HepG2 (cell line): ENCODE measurements at regions not wholly inside any gene's neighbourhood (a gene's known extent, or its start where the extent isn't known, plus 50 kb on each side); places are given as distances from the start of the nearest gene placed in this dataset.

Source experiments
- AGO1 ChIP-seq: fragments of 200-400 bp; formaldehyde crosslinking; IDR thresholded peaks from 2 replicates; pipeline ENCODE4 v1.6.1; 2017; ENCODE audit warnings: mild to moderate bottlenecking, low read depth, low read length, moderate library complexity; ENCODE audit not compliant: poor library complexity, severe bottlenecking
- CBFB ChIP-seq: sonication (generic); formaldehyde crosslinking; IDR thresholded peaks from 2 replicates; pipeline ENCODE4 v1.4.0; 2020; ENCODE audit warnings: missing genetic modification reagents
- CEBPZ ChIP-seq: IDR thresholded peaks from 2 replicates; pipeline ENCODE4 v1.6.1; 2012; ENCODE audit warnings: low read length, improper control_type of control experiment
- ELF3 ChIP-seq: IDR thresholded peaks from 2 replicates; pipeline ENCODE4 v1.6.1; 2016; ENCODE audit warnings: missing genetic modification reagents, missing compliant biosample characterization
- IRF2 ChIP-seq: IDR thresholded peaks from 2 replicates; pipeline ENCODE4 v1.6.1; 2018; ENCODE audit warnings: missing genetic modification reagents, missing compliant biosample characterization
- RFXANK ChIP-seq: IDR thresholded peaks from 2 replicates; pipeline ENCODE4 v1.6.1; 2016
- ZNF136 ChIP-seq: sonication (generic); formaldehyde crosslinking; IDR thresholded peaks from 2 replicates; pipeline ENCODE4 v1.8.1; 2022; ENCODE audit warnings: low read depth, mild to moderate bottlenecking, moderate library complexity, missing genetic modification reagents
- ZNF138 ChIP-seq: sonication (generic); formaldehyde crosslinking; IDR thresholded peaks from 2 replicates; pipeline ENCODE4 v1.5.0; 2020; ENCODE audit warnings: mild to moderate bottlenecking, low read depth, missing genetic modification reagents
- ZNF646 ChIP-seq: sonication (generic); formaldehyde crosslinking; IDR thresholded peaks from 2 replicates; pipeline ENCODE4 v1.9.0; 2021; ENCODE audit warnings: mild to moderate bottlenecking, missing genetic modification reagents
- ZNF687 ChIP-seq: sonication (generic); formaldehyde crosslinking; IDR thresholded peaks from 2 replicates; pipeline ENCODE4 v1.5.1; 2020; ENCODE audit warnings: mild to moderate bottlenecking, missing genetic modification reagents, moderate library complexity
- TF ChIP-seq, protein P1 (sequence below): sonication (generic); formaldehyde crosslinking; IDR thresholded peaks from 2 replicates; pipeline ENCODE4 v1.5.0; 2020; ENCODE audit warnings: missing genetic modification reagents, mild to moderate bottlenecking, borderline replicate concordance
- TF ChIP-seq, protein P2 (sequence below): fragments of 450-650 bp; IDR thresholded peaks from 2 replicates; pipeline ENCODE4 v1.6.1; 2017

GRCh38 chr20:50246367-50247195, 56.0 kb downstream of the CEBPB start (continued):
- no peak for TF ChIP-seq CEBPZ
- no peak for TF ChIP-seq AGO1
- TF ChIP-seq ZNF136 (CRISPR knock-in tag): 0 out of 2 replicates have a peak, but pooled peaks have one; percentile 48
- peak; percentile 28; the same call in 1 of the 2 replicates for TF ChIP-seq ELF3 (CRISPR knock-in tag)
- 0 out of 2 replicates have a peak, but pooled peaks have one; percentile 27 for TF ChIP-seq IRF2 (CRISPR knock-in tag)
- TF ChIP-seq, protein P1, sequence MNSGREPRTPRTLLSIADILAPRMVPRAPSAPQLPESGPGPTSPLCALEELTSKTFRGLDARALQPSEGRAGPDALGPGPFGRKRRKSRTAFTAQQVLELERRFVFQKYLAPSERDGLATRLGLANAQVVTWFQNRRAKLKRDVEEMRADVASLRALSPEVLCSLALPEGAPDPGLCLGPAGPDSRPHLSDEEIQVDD (CRISPR knock-in tag): 0 out of 2 replicates have a peak, but pooled peaks have one; percentile 68
- peak; percentile 31 for TF ChIP-seq ZNF687 (CRISPR knock-in tag)
- TF ChIP-seq RFXANK (CRISPR knock-in tag): no peak
- no peak for TF ChIP-seq ZNF138
- TF ChIP-seq, protein P2, sequence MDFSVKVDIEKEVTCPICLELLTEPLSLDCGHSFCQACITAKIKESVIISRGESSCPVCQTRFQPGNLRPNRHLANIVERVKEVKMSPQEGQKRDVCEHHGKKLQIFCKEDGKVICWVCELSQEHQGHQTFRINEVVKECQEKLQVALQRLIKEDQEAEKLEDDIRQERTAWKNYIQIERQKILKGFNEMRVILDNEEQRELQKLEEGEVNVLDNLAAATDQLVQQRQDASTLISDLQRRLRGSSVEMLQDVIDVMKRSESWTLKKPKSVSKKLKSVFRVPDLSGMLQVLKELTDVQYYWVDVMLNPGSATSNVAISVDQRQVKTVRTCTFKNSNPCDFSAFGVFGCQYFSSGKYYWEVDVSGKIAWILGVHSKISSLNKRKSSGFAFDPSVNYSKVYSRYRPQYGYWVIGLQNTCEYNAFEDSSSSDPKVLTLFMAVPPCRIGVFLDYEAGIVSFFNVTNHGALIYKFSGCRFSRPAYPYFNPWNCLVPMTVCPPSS: no peak
- TF ChIP-seq CBFB (CRISPR knock-in tag): 0 out of 2 replicates have a peak, but pooled peaks have one; percentile 18
- no peak for TF ChIP-seq ZNF646 (CRISPR knock-in tag)
